T-helper 2 cell (primary cell): ENCODE measurements at regions not wholly inside any gene's neighbourhood (a gene's known extent, or its start where the extent isn't known, plus 50 kb on each side); places are given as distances from the start of the nearest gene placed in this dataset.
"Not testable (repeated sequence)": the region's sequence is repeated elsewhere in the genome, so short reads cannot be mapped to it uniquely, and the experiment has no call there.

Experiments
- DNase-seq, 5 experiments: peaks; one replicate each; pipeline versions ENCODE4 v3.0.0 to v3.0.0-alpha.2; 2012 to 2022

DNA sequence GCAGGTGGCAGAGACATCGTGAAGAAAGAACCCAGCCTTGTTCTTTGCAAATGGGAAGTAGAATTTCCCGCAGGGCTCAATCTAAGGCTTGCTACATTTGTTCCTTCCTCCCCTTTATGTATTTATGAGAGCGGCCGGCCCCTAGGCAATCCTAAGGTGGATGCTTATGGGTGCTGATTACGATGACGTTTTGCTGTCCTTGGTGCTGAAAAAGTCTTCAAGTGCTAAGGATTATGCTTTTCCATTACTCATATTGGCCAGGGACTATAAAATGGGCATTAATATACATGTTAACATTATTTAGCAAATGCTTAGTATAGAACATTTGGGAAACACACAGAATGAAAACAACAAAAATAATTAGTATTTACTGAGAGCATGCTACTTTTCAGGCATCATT, 313.3 kb upstream of the XYLT1 start:
- peak in 1 of 5 experiments; percentile 27 for DNase-seq

DNA sequence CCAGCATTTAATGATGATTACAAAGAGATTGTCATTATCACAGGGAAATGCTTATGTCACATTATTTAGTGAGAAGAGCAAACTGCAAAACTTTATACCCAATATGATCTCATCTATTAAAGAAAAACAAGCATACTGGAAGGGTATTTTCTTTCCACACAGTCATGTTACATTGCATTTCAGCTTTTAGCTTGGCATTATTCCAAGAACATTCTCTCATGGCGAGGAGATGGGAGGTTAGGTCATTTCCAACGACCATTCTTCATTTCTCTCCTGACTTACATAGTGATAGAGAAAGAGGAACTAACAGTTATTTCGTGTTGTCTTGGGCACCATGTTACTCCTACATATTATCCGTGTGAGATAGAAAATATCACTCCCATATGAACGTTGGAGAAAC, 309.4 kb upstream of the XYLT1 start:
- no peak for DNase-seq

DNA sequence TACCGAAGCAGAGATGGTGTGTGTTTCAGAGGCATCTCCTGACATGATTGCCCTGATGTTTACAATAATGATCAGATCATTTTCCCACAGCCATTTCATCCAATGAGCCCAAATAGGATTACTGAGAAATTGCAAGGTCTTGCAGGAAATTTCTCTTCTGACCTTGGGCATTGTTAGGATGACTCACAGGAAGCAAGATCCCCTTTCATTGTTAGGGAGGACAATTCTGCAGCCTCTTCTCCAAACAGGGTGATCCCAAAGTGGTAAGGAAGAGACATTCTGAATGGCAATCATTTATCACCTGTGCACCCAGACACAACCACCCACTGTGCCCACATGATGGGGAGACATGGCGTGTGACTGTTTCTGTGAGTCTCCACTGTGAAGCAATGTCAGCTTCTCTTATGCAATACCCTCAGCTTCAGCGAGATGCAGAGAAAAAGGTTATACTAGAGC, 306.7 kb upstream of the XYLT1 start:
- no peak for DNase-seq

DNA sequence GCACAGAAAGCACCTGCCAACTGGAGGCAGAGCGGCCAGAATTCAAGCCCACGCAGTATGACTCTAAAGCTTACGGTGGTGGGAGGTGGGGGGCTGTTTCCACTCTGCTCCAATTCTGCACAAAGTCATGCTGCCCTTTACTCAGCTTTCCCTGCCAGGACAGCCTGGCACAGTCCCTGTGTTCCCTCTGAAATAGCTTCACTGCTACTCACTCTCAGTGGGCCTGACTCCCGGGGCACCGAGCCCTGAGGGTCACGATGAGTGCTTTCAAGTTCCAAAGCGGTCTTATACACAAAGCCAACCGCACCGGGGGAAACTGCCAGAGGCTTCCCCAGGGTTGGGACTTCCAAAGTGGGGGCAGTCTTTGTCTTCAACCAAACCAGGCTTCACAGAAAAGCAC, 306.1 kb upstream of the XYLT1 start:
- DNase-seq: no peak

DNA sequence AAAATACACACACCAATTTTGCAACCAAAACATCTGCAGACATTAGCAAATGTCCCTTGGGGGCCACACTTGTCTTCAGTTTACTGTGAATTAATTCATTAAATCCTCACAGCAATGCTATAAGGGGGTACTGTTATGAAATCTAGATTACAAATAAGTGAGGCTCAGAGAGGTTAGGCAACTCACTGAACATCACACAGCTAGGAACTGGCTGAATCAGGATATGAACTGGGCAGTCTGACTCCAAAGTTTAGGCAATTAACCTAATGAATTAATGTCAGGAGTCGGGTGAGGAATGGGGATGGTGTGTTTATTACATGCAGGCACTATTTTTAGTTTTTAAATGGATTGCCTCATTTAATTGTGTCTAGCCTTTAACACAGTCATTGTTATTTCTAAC, 305.7 kb upstream of the XYLT1 start:
- no peak for DNase-seq

DNA sequence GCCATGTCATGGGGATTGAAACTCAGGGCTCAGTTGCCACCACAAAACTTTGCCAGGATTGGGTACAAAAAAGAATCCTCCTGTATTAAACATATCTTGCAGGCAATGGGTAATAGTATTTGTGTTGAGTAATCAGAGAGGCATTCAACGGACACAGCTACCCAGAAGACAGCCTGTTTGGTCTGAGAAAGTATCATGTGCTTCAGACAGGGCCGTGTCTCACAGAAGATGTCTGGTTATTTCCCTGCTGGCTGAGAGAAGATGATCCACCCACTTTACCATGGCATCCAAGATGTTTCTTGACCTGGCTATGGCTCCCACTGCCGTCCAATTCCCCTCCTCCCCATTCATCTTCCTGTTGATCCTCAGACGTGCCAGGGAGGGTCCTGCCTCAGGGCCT, 304.3 kb upstream of the XYLT1 start:
- no peak for DNase-seq

DNA sequence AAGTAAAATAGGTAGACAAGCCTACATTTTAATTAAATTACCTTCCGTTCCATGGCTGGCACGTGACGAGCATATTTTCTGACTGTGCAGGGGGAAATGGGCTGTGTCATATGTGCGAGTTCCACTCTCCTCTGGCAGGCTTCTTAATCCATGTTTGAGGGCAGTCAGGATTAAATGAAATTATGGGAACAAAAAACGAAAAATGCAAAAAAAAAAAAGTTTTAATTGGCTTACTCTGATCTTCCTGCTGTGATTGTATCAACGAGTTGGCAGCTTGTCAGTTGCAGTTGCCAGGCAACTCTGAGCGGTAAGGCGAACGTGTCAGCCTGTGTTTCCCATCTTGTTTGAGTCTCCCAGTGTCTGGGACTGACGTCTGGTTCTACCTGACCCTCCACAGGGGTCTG, 302.9 kb upstream of the XYLT1 start:
- DNase-seq: no peak

DNA sequence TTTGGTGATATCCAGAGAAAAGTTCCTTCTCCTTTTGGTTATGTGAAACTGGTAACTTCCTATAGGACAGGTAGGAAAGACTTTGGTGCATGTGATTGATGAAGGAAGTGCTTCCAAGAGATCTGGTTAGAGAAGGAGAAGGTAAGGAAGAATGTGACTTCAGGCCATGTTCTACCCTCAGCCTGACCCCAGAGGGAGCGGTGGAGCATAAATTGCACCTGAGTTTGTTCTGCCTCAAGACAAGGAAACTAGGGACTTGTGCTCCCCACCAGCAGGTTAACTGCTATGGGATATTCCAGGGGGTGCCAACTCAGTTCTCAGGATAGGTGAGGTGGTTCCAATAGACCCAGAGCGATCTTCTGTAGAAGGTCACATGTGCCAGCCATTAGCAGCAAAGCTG, 299.3 kb upstream of the XYLT1 start:
- DNase-seq: no peak

DNA sequence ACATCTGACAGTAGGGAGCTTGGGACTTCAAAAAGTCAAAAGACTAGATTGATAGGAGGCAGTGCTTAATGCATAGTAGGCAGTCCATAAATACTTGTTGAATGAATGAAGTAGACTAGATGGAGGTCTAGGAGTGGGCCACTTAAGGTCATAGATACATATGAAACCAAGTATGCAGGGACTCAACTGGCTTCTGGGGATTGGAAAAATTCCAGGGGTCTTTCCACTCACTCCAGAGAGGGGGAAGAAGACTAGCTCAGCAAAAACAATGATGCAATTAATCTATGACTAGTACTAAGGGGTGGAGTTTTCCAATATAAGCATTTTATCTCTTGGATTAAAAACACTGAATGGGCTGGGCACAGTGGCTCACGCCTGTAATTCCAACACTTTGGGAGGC, 298.3 kb upstream of the XYLT1 start:
- no peak for DNase-seq

DNA sequence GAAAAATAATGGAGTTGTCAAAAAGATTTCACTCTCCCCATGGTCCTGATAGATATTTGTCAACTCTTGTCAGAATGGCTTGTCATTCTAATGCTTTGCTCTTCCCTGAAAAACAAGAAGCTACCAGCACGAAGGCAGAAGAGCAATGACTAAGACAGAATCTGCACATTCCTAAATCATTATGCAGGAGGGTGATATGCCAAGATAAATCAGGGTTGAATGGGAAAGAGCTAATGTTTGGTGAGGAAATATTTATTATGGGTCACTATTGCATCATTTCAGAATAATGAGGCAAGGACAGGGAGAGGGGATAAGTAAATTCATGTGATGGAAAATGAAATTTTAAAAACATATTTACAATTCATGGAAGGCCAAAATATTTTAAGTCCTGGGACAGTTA, 297.5 kb upstream of the XYLT1 start:
- no peak for DNase-seq

DNA sequence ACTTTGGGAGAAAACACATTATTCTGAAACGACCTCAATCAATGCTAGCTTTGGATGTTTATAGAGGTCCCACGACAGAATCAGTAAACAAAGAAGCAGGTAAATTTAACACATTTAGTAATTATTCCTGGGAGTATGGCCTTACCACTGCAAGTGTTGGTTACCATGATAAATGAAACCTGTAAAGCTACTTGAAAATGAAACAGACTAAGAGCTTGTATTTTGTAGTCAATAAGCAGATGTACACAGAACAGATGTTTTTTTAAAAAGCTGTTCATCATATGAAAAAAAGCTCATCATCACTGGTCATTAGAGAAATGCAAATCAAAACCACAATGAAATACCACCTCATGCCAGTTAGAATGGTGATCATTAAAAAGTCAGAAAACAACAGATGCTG, 295.3 kb upstream of the XYLT1 start:
- no peak for DNase-seq

DNA sequence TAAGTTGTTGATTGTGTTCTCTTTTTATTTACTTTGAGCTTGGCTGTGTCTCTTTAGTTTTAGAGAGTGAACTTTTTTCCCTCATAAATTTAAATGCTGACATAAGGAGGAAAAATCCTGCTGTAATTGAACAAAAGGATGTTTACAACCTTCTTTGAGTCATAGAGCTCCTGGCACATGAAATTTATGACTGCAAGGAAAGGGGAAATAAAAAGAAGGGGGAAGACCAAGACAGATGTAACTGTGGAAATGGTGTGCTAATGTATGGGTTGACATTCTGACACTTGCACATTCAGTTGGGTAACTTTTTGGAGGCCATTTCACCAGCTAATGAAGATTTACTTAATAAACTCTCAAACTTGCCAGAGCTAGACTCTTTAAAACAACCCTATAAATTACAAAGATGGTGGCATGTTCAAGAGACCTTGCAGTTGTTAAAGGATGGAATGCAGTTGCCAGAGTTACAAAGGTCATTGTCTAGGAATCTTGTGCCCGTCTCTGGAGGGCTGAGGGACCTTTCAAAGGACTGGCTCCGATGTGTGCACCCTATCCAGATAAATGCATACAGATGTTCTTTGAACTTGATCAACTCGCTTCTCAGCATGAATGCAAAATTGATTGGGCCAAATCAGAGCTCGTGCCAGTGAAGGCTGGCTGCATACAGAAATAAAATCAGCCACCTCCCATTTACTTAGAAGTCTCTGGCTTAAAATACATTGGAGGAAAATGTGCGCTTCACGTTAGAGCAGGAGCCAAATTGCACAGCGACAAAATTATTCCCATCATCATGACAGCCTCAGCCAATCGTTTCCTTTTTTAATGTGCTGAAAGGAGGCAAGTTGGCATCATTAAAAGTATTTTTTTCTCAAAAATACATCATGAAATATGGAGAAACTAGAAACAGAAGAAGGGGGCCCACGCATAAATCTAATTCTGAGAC, 289.0 kb upstream of the XYLT1 start:
- no peak for DNase-seq

DNA sequence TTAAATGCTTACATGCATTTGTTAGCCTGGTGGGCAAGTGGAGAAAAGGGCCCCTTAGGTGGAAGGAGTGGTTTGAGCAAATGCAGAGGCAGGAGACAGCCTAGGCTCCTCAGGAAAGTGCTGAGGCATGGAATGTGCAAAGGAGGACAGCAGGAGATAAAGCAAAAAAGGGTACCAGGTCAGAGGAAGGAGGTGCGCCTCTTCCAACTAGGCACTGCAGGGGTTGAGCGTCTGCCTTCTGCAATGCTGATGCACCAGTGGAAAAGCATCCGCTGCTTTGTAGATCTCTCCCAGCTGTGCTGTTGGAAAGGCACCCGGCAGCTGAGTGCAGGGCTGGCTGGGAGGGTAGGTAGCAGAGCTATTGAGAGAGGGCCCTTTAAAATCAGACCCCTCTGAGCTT, 287.0 kb upstream of the XYLT1 start:
- DNase-seq: no peak

DNA sequence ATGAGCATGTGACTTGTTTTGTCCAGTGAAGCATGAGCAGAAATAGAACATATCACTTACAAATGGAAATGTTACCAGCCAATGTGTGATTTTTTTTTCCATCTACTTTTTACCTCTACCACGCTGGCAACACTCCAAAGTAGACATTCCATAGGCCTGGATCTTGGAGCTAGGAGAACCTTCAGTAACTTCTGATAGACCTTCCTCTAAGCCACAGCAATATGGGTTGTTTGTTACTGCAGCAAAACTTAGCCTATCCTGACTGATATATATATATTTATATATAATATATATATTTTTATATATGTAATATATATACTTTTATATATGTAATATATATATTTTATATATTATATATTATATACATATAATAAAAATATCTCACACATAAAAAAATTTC, 284.4 kb upstream of the XYLT1 start:
- DNase-seq: no peak

DNA sequence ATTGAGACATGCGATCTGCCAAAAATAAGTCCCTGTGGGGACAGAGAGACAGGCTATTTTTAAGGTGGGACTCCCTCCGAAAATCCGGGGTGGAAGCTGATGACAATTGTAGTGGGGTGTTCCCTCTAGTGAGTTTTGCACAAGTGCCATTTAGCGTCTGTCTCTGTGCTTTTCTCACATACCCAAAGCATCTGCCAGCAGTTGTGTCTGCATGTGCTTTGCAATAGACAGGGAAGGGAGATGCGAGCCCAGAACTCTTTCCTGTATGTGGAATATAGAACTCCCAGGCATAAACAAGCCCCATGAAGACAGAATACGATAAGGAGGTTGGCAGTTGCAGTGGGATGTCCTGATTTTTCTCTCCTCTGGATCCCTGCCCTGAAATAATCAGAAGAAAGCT, 282.7 kb upstream of the XYLT1 start:
- DNase-seq: no peak

DNA sequence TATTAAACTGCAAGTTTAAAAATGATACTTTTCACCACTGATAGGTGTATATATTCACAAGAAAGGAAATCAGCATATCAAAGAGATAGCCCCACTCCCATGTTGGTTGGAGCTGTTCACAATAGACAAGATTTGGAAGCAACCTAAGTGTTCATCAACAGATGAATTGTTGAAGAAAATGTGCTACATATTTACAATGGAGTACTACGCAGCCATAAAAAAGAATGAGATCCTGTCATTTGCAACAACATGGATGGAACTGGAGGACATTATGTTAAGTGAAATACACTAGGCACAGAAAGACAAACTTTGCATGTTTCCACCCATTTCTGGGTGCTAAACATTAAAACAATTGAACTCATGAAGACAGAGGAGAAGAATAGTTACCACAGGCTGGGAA, 278.9 kb upstream of the XYLT1 start:
- DNase-seq: no peak

DNA sequence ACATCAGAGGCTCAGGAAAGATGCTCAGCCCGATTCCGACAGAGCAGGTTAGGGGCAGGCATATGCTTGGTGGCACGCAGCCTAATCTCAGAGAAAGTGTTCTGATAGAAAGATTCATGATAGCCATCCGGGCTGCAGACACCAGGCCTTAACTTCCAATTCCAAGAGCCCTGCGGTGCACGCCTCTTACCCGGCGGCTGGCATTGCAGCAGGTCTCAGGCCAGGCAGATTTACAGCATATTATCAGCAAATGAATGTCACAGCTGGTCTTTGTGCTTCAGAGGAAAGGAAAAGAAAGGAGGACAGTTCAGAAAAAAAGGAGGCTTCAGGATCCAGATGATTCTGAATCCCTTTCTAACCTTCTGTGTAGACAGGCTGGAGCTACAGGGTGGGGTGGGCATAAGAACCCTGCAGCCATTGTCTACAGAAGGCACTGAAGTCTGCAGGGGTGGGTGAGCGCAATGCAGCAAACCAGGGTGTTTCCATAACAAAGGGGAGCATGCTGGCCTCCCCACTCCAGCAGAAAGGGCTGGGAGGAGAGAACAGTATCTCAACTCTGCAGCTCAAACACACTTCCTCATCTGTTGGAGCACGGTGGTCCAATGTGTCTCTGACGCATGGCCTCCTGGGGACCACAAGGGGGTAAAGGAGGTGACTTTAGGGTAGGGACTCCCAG, 277.4 kb upstream of the XYLT1 start:
- no peak for DNase-seq

DNA sequence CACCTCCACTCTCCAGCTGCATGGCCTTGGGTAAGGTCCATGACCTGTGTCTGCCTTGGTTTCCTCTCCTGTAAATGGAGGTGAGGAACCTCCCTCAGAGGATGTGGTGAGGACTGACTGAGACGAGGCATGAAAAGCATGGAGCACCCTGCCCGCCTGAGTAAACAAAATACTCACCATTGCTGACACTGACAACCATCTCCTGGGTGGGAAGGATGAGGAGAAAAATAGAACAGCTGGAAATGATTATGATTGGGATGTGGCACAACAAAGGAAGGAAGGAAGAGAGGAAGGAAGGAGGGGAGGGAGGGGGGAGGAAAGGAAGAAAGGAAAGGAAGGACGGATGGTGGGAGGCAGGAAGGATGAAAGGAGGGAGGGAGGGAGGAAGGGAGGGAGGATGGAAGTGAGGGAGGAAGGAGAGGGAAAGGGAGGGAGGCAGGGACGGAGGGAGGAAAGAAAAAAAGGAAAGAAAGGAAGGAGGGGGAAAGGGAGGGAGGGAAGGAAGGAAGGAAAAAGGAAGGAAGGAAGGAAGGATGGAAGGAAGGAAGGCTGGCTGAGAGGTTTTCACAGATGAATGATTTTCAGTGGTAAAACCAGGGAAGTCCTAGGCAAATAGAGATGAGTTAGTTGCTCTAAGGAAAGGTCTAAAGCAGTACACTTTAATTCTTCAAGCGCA, 276.5 kb upstream of the XYLT1 start:
- no peak for DNase-seq

DNA sequence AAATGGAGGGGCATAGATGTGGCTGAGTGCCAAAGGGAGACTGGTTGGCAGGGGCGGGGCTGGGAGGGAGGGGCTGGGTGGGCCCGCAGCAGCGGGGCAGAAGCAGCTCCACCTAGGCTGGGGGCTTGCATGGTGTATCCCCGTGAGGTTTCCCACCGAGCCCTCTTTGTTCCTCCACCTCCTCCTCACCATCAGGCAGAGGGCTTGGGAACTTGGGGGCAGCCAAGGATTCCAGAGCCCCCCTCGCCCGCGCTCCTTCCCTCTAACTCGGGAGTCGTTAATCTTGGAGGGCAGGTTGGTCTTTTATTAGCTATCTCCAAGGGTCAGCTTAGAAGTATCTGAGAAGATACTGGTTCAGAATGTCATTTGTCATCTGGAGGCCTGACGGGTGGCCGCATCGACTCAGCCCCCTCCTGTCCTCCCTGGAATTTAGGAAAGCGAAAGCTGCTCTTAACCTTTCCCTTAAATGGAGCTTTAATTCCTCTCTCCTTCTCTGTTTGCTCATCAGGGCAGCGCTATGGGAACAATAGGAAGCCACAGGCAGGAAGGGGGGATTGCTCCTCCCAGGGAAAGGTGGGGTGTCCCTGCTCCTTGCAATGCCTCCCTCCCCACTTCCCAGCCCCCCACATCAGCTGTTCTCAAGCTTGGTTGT, 274.3 kb upstream of the XYLT1 start:
- DNase-seq: no peak

DNA sequence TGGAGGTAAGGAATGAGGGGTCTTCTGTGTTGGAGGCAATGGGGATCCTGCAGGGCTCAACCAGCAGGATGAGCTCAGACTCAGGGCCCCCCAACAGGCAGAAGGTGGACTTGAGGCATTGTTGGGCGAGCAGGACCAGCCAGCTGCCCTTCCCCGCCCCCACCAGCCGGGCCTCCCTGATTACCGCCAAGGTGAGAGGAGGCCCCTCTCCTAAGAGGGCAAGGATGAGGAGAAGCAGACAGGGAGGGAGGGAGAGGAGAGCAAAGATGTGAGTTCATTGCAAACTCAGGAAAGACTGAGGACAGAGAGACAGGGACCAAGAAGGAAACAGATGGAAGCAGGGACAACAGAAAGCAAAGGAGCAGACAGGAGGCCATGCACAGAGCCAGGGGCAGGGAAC, 272.8 kb upstream of the XYLT1 start:
- no peak for DNase-seq

DNA sequence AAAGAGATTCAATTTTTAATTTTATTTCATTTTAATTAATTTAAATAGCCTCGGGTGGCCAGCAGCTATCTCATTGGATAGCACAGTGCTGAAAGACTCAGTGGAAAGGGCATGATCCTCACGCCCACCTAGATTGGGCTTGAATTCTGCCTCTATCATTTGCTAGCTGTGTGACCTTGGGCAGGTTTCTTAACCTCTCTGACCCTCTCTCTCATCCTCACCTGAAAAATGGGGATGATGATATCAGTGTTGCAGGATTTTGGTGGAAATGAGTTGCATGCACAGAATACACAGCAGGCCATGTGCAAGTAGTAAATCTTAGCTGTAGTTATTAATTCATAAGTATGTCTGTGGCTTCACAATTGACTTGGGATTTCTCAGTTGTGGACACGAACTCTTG, 272.4 kb upstream of the XYLT1 start:
- no peak for DNase-seq

DNA sequence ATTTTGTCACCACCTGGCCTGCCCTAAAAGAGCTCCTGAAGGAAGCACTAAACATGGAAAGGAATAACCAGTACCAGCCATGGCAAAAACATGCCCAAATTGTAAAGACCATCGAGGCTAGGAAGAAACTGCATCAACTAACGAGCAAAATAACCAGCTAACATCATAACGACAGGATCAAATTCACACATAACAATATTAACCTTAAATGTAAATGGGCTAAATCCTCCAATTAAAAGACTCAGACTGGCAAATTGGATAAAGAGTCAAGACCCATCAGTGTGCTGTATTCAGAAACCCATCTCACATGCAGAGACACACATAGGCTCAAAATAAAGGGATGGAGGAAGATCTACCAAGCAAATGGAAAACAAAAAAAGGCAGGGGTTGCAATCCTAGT, 264.3 kb upstream of the XYLT1 start:
- not testable (repeated sequence) for DNase-seq

DNA sequence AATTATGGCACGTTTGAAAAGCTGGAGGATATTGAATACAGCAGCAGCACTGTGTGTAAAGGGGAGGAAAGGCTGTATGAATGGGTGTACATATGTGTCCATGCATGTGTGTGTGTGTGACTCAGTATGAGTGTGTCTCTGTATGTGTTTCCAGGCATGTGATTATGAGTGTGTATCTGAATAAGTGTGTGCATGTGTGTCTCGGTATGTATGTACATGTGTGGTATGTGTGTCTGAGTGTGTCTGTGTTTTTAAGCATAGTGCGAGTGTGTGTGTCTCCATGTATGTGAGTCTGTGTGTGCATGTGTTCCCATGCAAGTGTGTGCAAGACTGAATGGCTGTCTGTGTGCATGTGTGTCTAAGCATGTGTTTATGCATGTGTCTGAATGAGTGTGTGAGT, 259.1 kb upstream of the XYLT1 start:
- DNase-seq: no peak
